ENCODE measurements at regions not wholly inside any gene's neighbourhood (a gene's known extent, or its start where the extent isn't known, plus 50 kb on each side); places are given as distances from the start of the nearest gene placed in this dataset.
"Not testable (repeated sequence)": the region's sequence is repeated elsewhere in the genome, so short reads cannot be mapped to it uniquely, and the experiment has no call there.

- no peak for DNase-seq
Observed at GRCh38 chr21:23950344-23950743, 1656.9 kb downstream of the MRPL39 start.

- DNase-seq = no peak
Observed at GRCh38 chr21:23949493-23949892, 1657.8 kb downstream of the MRPL39 start.

GRCh38 chr21:23939369-23940065, 1667.8 kb downstream of the MRPL39 start:
- DNase-seq = no peak

GRCh38 chr21:23936991-23937390, 1670.3 kb downstream of the MRPL39 start:
- DNase-seq = no peak

- no peak for DNase-seq
Observed at GRCh38 chr21:23936224-23936623, 1671.1 kb downstream of the MRPL39 start.

- DNase-seq = no peak
Observed at GRCh38 chr21:23930565-23930964, 1676.7 kb downstream of the MRPL39 start.

GRCh38 chr21:23926430-23926829, 1680.9 kb downstream of the MRPL39 start:
- DNase-seq = not testable (repeated sequence)

GRCh38 chr21:23921670-23922418, 1685.4 kb downstream of the MRPL39 start:
- DNase-seq = no peak

- no peak for DNase-seq
Observed at GRCh38 chr21:23900727-23901126, 1706.6 kb downstream of the MRPL39 start.

- DNase-seq = no peak
Observed at GRCh38 chr21:23899561-23899960, 1707.7 kb downstream of the MRPL39 start.

GRCh38 chr21:23890652-23891051, 1716.6 kb downstream of the MRPL39 start:
- DNase-seq = no peak

GRCh38 chr21:23887725-23888306, 1719.5 kb downstream of the MRPL39 start:
- no peak for DNase-seq

- no peak for DNase-seq
Observed at GRCh38 chr21:23886828-23887724, 1720.2 kb downstream of the MRPL39 start.

- DNase-seq = no peak
Observed at GRCh38 chr21:23881783-23882182, 1725.5 kb downstream of the MRPL39 start.

GRCh38 chr21:23876925-23877558, 1730.2 kb downstream of the MRPL39 start:
- no peak for DNase-seq

GRCh38 chr21:23874271-23874670, 1733.0 kb downstream of the MRPL39 start:
- no peak for DNase-seq

GRCh38 chr21:23861911-23862504, 1745.3 kb downstream of the MRPL39 start:
- DNase-seq = no peak

- no peak for DNase-seq
Observed at GRCh38 chr21:23858878-23859277, 1748.4 kb downstream of the MRPL39 start.

- DNase-seq = peak in 1 of 2 experiments; percentile 2
Observed at GRCh38 chr21:23853796-23854379, 1753.4 kb downstream of the MRPL39 start.

- no peak for DNase-seq
Observed at GRCh38 chr21:23837564-23837963, 1769.7 kb downstream of the MRPL39 start.

GRCh38 chr21:23822760-23823159, 1784.5 kb downstream of the MRPL39 start:
- DNase-seq = no peak

GRCh38 chr21:23817337-23817736, 1789.9 kb downstream of the MRPL39 start:
- DNase-seq = no peak

Measured in SW 1271 (cell line).